ENCODE measurements at regions not wholly inside any gene's neighbourhood (a gene's known extent, or its start where the extent isn't known, plus 50 kb on each side); places are given as distances from the start of the nearest gene placed in this dataset.
"Not testable (repeated sequence)": the region's sequence is repeated elsewhere in the genome, so short reads cannot be mapped to it uniquely, and the experiment has no call there.

GRCh38 chr19:34575206-34575605, 93.6 kb downstream of the WTIP start:
- TF ChIP-seq EZH2phosphoT487 (IDR thresholded peaks at IDR 0.05; ENCODE audit: low read length) = no peak
- no peak for TF ChIP-seq CTCF (IDR thresholded peaks at IDR 0.05; ENCODE audit: low read length)
- TF ChIP-seq EZH2 (optimal IDR thresholded peaks at IDR 0.05; ENCODE audit: low read depth, low read length) = no peak

GRCh38 chr19:34574704-34575103, 93.1 kb downstream of the WTIP start:
- H3K36me3 ChIP-seq (replicated peaks; ENCODE audit: insufficient read depth, low read length) = no peaks in the 10 kb centered on the region
- H3F3A ChIP-seq (ENCODE audit: insufficient read depth, low read length) = no peaks in the 10 kb centered on the region
- peak overlapping the region; percentile 61; the same call in 1 of the 2 replicates for H2AFZ ChIP-seq (ENCODE audit: low read length)
- H3K4me3 ChIP-seq (ENCODE audit: low read length) = peak overlapping the region; percentile 26; the same call in 1 of the 2 replicates
- H4K20me1 ChIP-seq (ENCODE audit: insufficient read depth, low read length) = no peaks in the 10 kb centered on the region
- no peaks in the 10 kb centered on the region for H3K4me1 ChIP-seq (ENCODE audit: low read length)
- H3K9me2 ChIP-seq (replicated peaks; ENCODE audit: insufficient read depth, low read length) = no peaks in the 10 kb centered on the region
- TF ChIP-seq CTCF (IDR thresholded peaks at IDR 0.05; ENCODE audit: low read length) = no peak
- no peak for TF ChIP-seq EZH2 (optimal IDR thresholded peaks at IDR 0.05; ENCODE audit: low read depth, low read length)
- no peak for TF ChIP-seq EZH2phosphoT487 (IDR thresholded peaks at IDR 0.05; ENCODE audit: low read length)
- no peak overlapping the region for H3K27ac ChIP-seq (ENCODE audit: low read length)
- no peak overlapping the region for H3K9ac ChIP-seq (ENCODE audit: low read length)
- no peaks in the 10 kb centered on the region for H3K79me2 ChIP-seq (ENCODE audit: low read length)
- peak; percentile 24 for DNase-seq
- H3K9me3 ChIP-seq (replicated peaks; ENCODE audit: insufficient read depth, low read length) = no peaks in the 10 kb centered on the region
- peak overlapping the region; percentile 34; the same call in 1 of the 2 replicates for H3K4me2 ChIP-seq (ENCODE audit: low read depth, low read length)
- no peaks in the 10 kb centered on the region for H3K27me3 ChIP-seq (replicated peaks; ENCODE audit: insufficient read depth, low read length)

More at GRCh38 chr19:34575206-34575605, 93.6 kb downstream of the WTIP start:
- no peaks in the 10 kb centered on the region for H4K20me1 ChIP-seq (ENCODE audit: insufficient read depth, low read length)
- H3F3A ChIP-seq (ENCODE audit: insufficient read depth, low read length) = no peaks in the 10 kb centered on the region
- no peak overlapping the region for H3K9ac ChIP-seq (ENCODE audit: low read length)
- H3K79me2 ChIP-seq (ENCODE audit: low read length) = no peaks in the 10 kb centered on the region
- no peak overlapping the region for H3K4me3 ChIP-seq (ENCODE audit: low read length)
- H3K27ac ChIP-seq (ENCODE audit: low read length) = no peak overlapping the region
- DNase-seq = no peak
- no peak overlapping the region for H3K4me2 ChIP-seq (ENCODE audit: low read depth, low read length)
- no peaks in the 10 kb centered on the region for H3K4me1 ChIP-seq (ENCODE audit: low read length)
- H3K9me2 ChIP-seq (replicated peaks; ENCODE audit: insufficient read depth, low read length) = no peaks in the 10 kb centered on the region
- no peaks in the 10 kb centered on the region for H3K9me3 ChIP-seq (replicated peaks; ENCODE audit: insufficient read depth, low read length)
- H3K27me3 ChIP-seq (replicated peaks; ENCODE audit: insufficient read depth, low read length) = no peaks in the 10 kb centered on the region
- no peaks in the 10 kb centered on the region for H3K36me3 ChIP-seq (replicated peaks; ENCODE audit: insufficient read depth, low read length)
- H2AFZ ChIP-seq (ENCODE audit: low read length) = peak overlapping the region; percentile 35; the same call in 1 of the 2 replicates

DNA sequence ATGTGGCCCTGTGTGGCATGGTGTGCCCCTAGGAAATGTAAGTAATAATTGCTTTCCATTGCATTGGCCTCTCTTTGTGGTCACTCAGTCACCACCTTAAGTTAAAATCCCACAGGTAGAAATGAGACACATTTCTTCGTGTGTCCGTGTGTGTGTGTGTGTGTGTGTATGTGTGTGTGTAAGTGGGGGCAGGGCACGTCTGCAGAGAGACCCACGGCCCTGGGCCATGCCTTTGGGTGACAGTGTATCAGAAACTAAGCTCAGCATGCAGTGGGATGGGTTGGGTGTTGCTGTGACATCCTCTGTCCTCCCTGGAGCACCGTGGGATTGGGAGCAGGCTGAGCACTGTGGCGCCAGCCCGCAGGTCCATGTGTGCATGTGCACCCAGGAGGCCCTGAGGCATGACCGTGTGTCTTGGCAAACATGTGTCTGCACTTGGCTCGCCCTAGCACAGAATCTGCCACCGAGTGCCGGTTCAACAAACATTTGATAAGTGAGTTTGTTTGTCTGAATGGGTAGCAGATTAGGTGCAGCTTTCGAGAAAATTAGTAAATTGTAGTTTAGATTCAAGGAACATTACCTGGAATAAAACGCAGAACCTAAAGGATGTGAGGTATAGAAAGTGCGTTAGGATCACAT, 91.8 kb downstream of the WTIP start:
- no peak overlapping the region for H3K4me2 ChIP-seq (ENCODE audit: low read depth, low read length)
- no peaks in the 10 kb centered on the region for H3K79me2 ChIP-seq (ENCODE audit: low read length)
- H3K9me3 ChIP-seq (replicated peaks; ENCODE audit: insufficient read depth, low read length) = no peaks in the 10 kb centered on the region
- H3K27me3 ChIP-seq (replicated peaks; ENCODE audit: insufficient read depth, low read length) = no peaks in the 10 kb centered on the region
- H3K9ac ChIP-seq (ENCODE audit: low read length) = no peak overlapping the region
- TF ChIP-seq EZH2 (optimal IDR thresholded peaks at IDR 0.05; ENCODE audit: low read depth, low read length) (no peak), CTCF (IDR thresholded peaks at IDR 0.05; ENCODE audit: low read length) (no peak), EZH2phosphoT487 (IDR thresholded peaks at IDR 0.05; ENCODE audit: low read length) (no peak)
- H2AFZ ChIP-seq (ENCODE audit: low read length) = no peak overlapping the region
- no peak overlapping the region for H3K27ac ChIP-seq (ENCODE audit: low read length)
- H3F3A ChIP-seq (ENCODE audit: insufficient read depth, low read length) = no peaks in the 10 kb centered on the region
- H3K9me2 ChIP-seq (replicated peaks; ENCODE audit: insufficient read depth, low read length) = no peaks in the 10 kb centered on the region
- no peaks in the 10 kb centered on the region for H3K4me1 ChIP-seq (ENCODE audit: low read length)
- H3K36me3 ChIP-seq (replicated peaks; ENCODE audit: insufficient read depth, low read length) = no peaks in the 10 kb centered on the region
- H3K4me3 ChIP-seq (ENCODE audit: low read length) = no peak overlapping the region
- no peaks in the 10 kb centered on the region for H4K20me1 ChIP-seq (ENCODE audit: insufficient read depth, low read length)
- no peak for DNase-seq

- H3K9ac ChIP-seq (ENCODE audit: low read length); H3K4me2 ChIP-seq (ENCODE audit: low read depth, low read length); H3K27ac ChIP-seq (ENCODE audit: low read length); H3K4me3 ChIP-seq (ENCODE audit: low read length); H2AFZ ChIP-seq (ENCODE audit: low read length); H3K9me3 ChIP-seq (replicated peaks; ENCODE audit: insufficient read depth, low read length); H3K9me2 ChIP-seq (replicated peaks; ENCODE audit: insufficient read depth, low read length); DNase-seq; H3K36me3 ChIP-seq (replicated peaks; ENCODE audit: insufficient read depth, low read length); H3K79me2 ChIP-seq (ENCODE audit: low read length); H3K27me3 ChIP-seq (replicated peaks; ENCODE audit: insufficient read depth, low read length); H3F3A ChIP-seq (ENCODE audit: insufficient read depth, low read length); H4K20me1 ChIP-seq (ENCODE audit: insufficient read depth, low read length); H3K4me1 ChIP-seq (ENCODE audit: low read length): not testable (repeated sequence)
Observed at GRCh38 chr19:34570140-34570539, 88.6 kb downstream of the WTIP start.

- H3K27ac ChIP-seq (ENCODE audit: low read length); H3F3A ChIP-seq (ENCODE audit: insufficient read depth, low read length); H3K4me3 ChIP-seq (ENCODE audit: low read length); H3K27me3 ChIP-seq (replicated peaks; ENCODE audit: insufficient read depth, low read length); H3K9me2 ChIP-seq (replicated peaks; ENCODE audit: insufficient read depth, low read length); H3K9ac ChIP-seq (ENCODE audit: low read length); H3K79me2 ChIP-seq (ENCODE audit: low read length); H3K36me3 ChIP-seq (replicated peaks; ENCODE audit: insufficient read depth, low read length); H4K20me1 ChIP-seq (ENCODE audit: insufficient read depth, low read length); DNase-seq; H3K9me3 ChIP-seq (replicated peaks; ENCODE audit: insufficient read depth, low read length); H2AFZ ChIP-seq (ENCODE audit: low read length); H3K4me2 ChIP-seq (ENCODE audit: low read depth, low read length); H3K4me1 ChIP-seq (ENCODE audit: low read length): not testable (repeated sequence)
Observed at GRCh38 chr19:34562344-34562743, 80.8 kb downstream of the WTIP start.
